HPDE6-E6E7 (cell line): ENCODE measurements at regions not wholly inside any gene's neighbourhood (a gene's known extent, or its start where the extent isn't known, plus 50 kb on each side); places are given as distances from the start of the nearest gene placed in this dataset.

Experiments used
- DNase-seq: peaks from one replicate; pipeline ENCODE4 v3.0.0; 2011; ENCODE audit warnings: missing footprints; ENCODE audit errors: extremely low spot score

GRCh38 chr17:63378411-63379375 lies 67.4 kb downstream of the CYB561 start:
- DNase-seq = no peak

- no peak for DNase-seq
Observed at GRCh38 chr17:63379636-63380035, 66.5 kb downstream of the CYB561 start.

- no peak for DNase-seq
Observed at GRCh38 chr17:63381101-63381729, 64.9 kb downstream of the CYB561 start.

- no peak for DNase-seq
Observed at GRCh38 chr17:63382136-63382535, 64.0 kb downstream of the CYB561 start.
